IMR-90 (cell line): ENCODE measurements at regions not wholly inside any gene's neighbourhood (a gene's known extent, or its start where the extent isn't known, plus 50 kb on each side); places are given as distances from the start of the nearest gene placed in this dataset.

Source experiments
- ATAC-seq: fragments of 200-7000 bp; cut with Tn5 transposase; 2 replicates; pipeline ENCODE4 v1.9.1; 2020; ENCODE audit warnings: low read depth, mild to moderate bottlenecking, moderate library complexity
- BruUV-seq: library from RNA; stranded (reverse); fragments of 400-500 nt; replicated peaks from 2 replicates; lab custom pipeline; 2021; lab: Mats Ljungman, UMichigan
- CTCF ChIA-PET: fragments of 300-600 bp; formaldehyde crosslinking; extraction: SDS; loops from one replicate; lab custom pipeline; 2021; ENCODE audit warnings: antibody characterized with exemption; lab: Yijun Ruan, JAX
- POLR2A ChIA-PET: fragments of 300-600 bp; sonication (Branson Sonifier 250); formaldehyde crosslinking; loops from one replicate; lab custom pipeline; 2022; ENCODE audit warnings: antibody characterized with exemption; ENCODE audit not compliant: unreplicated experiment; lab: Charles Lee
- DNase-seq: peaks from one replicate; pipeline ENCODE4 v3.0.0; 2013
- H2AFZ ChIP-seq: replicated peaks from 2 replicates; pipeline ENCODE3; 2013; ENCODE audit warnings: low read length, mild to moderate bottlenecking; ENCODE audit not compliant: poor library complexity
- H2AK5ac ChIP-seq: 2 replicates; pipeline ENCODE4 v1.6.1; 2013; ENCODE audit warnings: low read depth, low read length, inconsistent platforms
- H2AK9ac ChIP-seq: replicated peaks from 2 replicates; pipeline ENCODE3; 2013; ENCODE audit warnings: mild to moderate bottlenecking, low read depth, low read length, moderate library complexity; ENCODE audit not compliant: poor library complexity
- H2BK120ac ChIP-seq: 2 replicates; pipeline ENCODE4 v1.6.1; 2013; ENCODE audit warnings: low read depth, low read length, inconsistent platforms
- H2BK15ac ChIP-seq: 3 replicates; pipeline ENCODE4 v1.6.1; 2013; ENCODE audit warnings: low read depth, low read length, inconsistent platforms
- H2BK20ac ChIP-seq: 2 replicates; pipeline ENCODE4 v1.6.1; 2013; ENCODE audit warnings: low read depth, mild to moderate bottlenecking, inconsistent platforms, low read length, moderate library complexity
- H2BK5ac ChIP-seq: 2 replicates; pipeline ENCODE4 v1.6.1; 2013; ENCODE audit warnings: mild to moderate bottlenecking, low read depth, low read length, inconsistent platforms; ENCODE audit not compliant: poor library complexity, severe bottlenecking
- H3K14ac ChIP-seq: replicated peaks from 2 replicates; pipeline ENCODE4 v1.6.1; 2013; ENCODE audit warnings: low read depth, low read length, inconsistent platforms
- H3K18ac ChIP-seq: 2 replicates; pipeline ENCODE4 v1.6.1; 2013; ENCODE audit warnings: low read depth, low read length, control low read depth
- H3K23ac ChIP-seq: 2 replicates; pipeline ENCODE4 v1.6.1; 2013; ENCODE audit warnings: low read depth, low read length, inconsistent platforms
- H3K27ac ChIP-seq: 2 replicates; pipeline ENCODE4 v1.5.1; 2013; ENCODE audit warnings: mild to moderate bottlenecking, control low read depth, low read length; ENCODE audit not compliant: insufficient read depth
- H3K27me3 ChIP-seq: 2 replicates; pipeline ENCODE4 v1.6.1; 2013; ENCODE audit warnings: low read length; ENCODE audit not compliant: control insufficient read depth, insufficient read depth
- H3K36me3 ChIP-seq: 2 replicates; pipeline ENCODE4 v1.6.1; 2013; ENCODE audit warnings: low read length, mixed read lengths; ENCODE audit not compliant: control insufficient read depth, insufficient read depth
- H3K4ac ChIP-seq: 2 replicates; pipeline ENCODE4 v1.6.1; 2013; ENCODE audit warnings: low read depth, low read length, inconsistent platforms
- H3K4me1 ChIP-seq: 2 replicates; pipeline ENCODE4 v1.6.1; 2013; ENCODE audit warnings: low read length, mixed read lengths; ENCODE audit not compliant: control insufficient read depth, insufficient read depth
- H3K4me2 ChIP-seq: 2 replicates; pipeline ENCODE4 v1.6.1; 2013; ENCODE audit warnings: low read depth, mild to moderate bottlenecking, control low read depth, low read length, moderate library complexity
- H3K4me3 ChIP-seq: 2 replicates; pipeline ENCODE4 v1.5.1; 2013; ENCODE audit warnings: low read depth, mild to moderate bottlenecking, control low read depth, low read length, moderate library complexity; ENCODE audit not compliant: insufficient read depth
- H3K56ac ChIP-seq: 2 replicates; pipeline ENCODE4 v1.6.1; 2013; ENCODE audit warnings: low read length, inconsistent platforms; ENCODE audit not compliant: insufficient read depth; ENCODE audit errors: extremely low read depth
- H3K79me1 ChIP-seq, 2 experiments: 2 replicates each; pipeline ENCODE4 v1.6.1; 2013; ENCODE audit warnings: low read length in 2 of 2, inconsistent platforms in 1 of 2, low read depth in 1 of 2
- H3K9ac ChIP-seq: 2 replicates; pipeline ENCODE4 v1.6.1; 2013; ENCODE audit warnings: low read depth, low read length, control low read depth
- H3K9me1 ChIP-seq: 2 replicates; pipeline ENCODE4 v1.6.1; 2013; ENCODE audit warnings: low read length, inconsistent platforms; ENCODE audit not compliant: insufficient read depth
- H3K9me3 ChIP-seq: 2 replicates; pipeline ENCODE4 v1.6.1; 2013; ENCODE audit warnings: low read length; ENCODE audit not compliant: control insufficient read depth, insufficient read depth
- H4K20me1 ChIP-seq: 2 replicates; pipeline ENCODE4 v1.6.1; 2013; ENCODE audit warnings: low read length, inconsistent platforms; ENCODE audit not compliant: insufficient read depth
- H4K5ac ChIP-seq: 2 replicates; pipeline ENCODE4 v1.6.1; 2013; ENCODE audit warnings: mild to moderate bottlenecking, low read depth, low read length, control low read depth
- H4K8ac ChIP-seq, 2 experiments: 2 replicates each; pipeline ENCODE4 v1.6.1; 2013; ENCODE audit warnings: low read depth in 2 of 2, low read length in 2 of 2, control low read depth in 1 of 2, inconsistent platforms in 1 of 2
- H4K91ac ChIP-seq: 2 replicates; pipeline ENCODE4 v1.6.1; 2013; ENCODE audit warnings: low read depth, low read length, inconsistent platforms; ENCODE audit not compliant: insufficient read depth
- BHLHE40 ChIP-seq: fragments of 150-350 bp; IDR thresholded peaks from 2 replicates; pipeline ENCODE4 v1.6.1; 2016; ENCODE audit warnings: mild to moderate bottlenecking, low read depth, low read length
- CEBPB ChIP-seq: IDR thresholded peaks from 2 replicates; pipeline ENCODE4 v1.6.1; 2012; ENCODE audit warnings: low read depth, low read length, improper control_type of control experiment
- CHD1 ChIP-seq: IDR thresholded peaks from 2 replicates; pipeline ENCODE4 v1.6.1; 2012; ENCODE audit warnings: low read depth, low read length, improper control_type of control experiment
- CTCF ChIP-seq: conservative IDR thresholded peaks from 2 replicates; pipeline ENCODE4 v1.5.1; 2012; ENCODE audit warnings: mild to moderate bottlenecking, low read depth, low read length, improper control_type of control experiment
- ELK1 ChIP-seq: fragments of 150-350 bp; IDR thresholded peaks from 2 replicates; pipeline ENCODE4 v1.6.1; 2016; ENCODE audit warnings: low read depth, mild to moderate bottlenecking, low read length, moderate library complexity, borderline replicate concordance
- FOS ChIP-seq: fragments of 150-350 bp; IDR thresholded peaks from 2 replicates; pipeline ENCODE4 v1.6.1; 2016; ENCODE audit warnings: low read depth, low read length
- MAFK ChIP-seq: IDR thresholded peaks from 2 replicates; pipeline ENCODE4 v1.6.1; 2012; ENCODE audit warnings: low read depth, low read length, improper control_type of control experiment
- MAZ ChIP-seq: IDR thresholded peaks from 2 replicates; pipeline ENCODE4 v1.6.1; 2012; ENCODE audit warnings: low read depth, mild to moderate bottlenecking, low read length, improper control_type of control experiment, moderate library complexity, borderline replicate concordance
- MXI1 ChIP-seq: IDR thresholded peaks from 2 replicates; pipeline ENCODE4 v1.6.1; 2012; ENCODE audit warnings: low read depth, mild to moderate bottlenecking, low read length, moderate library complexity, borderline replicate concordance
- NFE2L2 ChIP-seq: fragments of 150-350 bp; IDR thresholded peaks from 2 replicates; pipeline ENCODE4 v1.6.1; 2016; ENCODE audit warnings: low read depth, mild to moderate bottlenecking, low read length
- POLR2A ChIP-seq: IDR thresholded peaks from 2 replicates; pipeline ENCODE4 v1.6.1; 2012; ENCODE audit warnings: mild to moderate bottlenecking, low read depth, low read length
- RAD21 ChIP-seq: IDR thresholded peaks from 2 replicates; pipeline ENCODE4 v1.6.1; 2012; ENCODE audit warnings: low read length, improper control_type of control experiment
- RCOR1 ChIP-seq: IDR thresholded peaks from 2 replicates; pipeline ENCODE4 v1.6.1; 2012; ENCODE audit warnings: mild to moderate bottlenecking, low read length, improper control_type of control experiment; ENCODE audit not compliant: insufficient replicate concordance
- RFX5 ChIP-seq: IDR thresholded peaks from 2 replicates; pipeline ENCODE4 v1.8.0; 2012; ENCODE audit warnings: low read depth, mild to moderate bottlenecking, low read length, moderate library complexity
- SMC3 ChIP-seq: fragments of 150-350 bp; IDR thresholded peaks from 2 replicates; pipeline ENCODE4 v1.6.1; 2016; ENCODE audit warnings: low read depth, mild to moderate bottlenecking, antibody characterized with exemption, low read length, moderate library complexity
- USF2 ChIP-seq: fragments of 150-350 bp; IDR thresholded peaks from 2 replicates; pipeline ENCODE4 v1.6.1; 2017; ENCODE audit warnings: mild to moderate bottlenecking, antibody characterized with exemption, low read length, low read depth
- WGBS, 2 experiments: methylation state at CpG; one replicate each; pipeline versions ENCODE4 v1.1.5 to v1.1.7; 2013; ENCODE audit warnings: missing lambda C conversion rate in 2 of 2; ENCODE audit not compliant: insufficient read length in 1 of 2; ENCODE audit errors: extremely low coverage in 2 of 2; 5-methylcytosine and 5-hydroxymethylcytosine counted together
- dilution Hi-C: fragments of 300-500 bp; cut with HindIII; formaldehyde crosslinking; loops from one replicate; pipeline ENCODE4 v1.14.3; 2018; ENCODE audit warnings: low sequenced_read_pairs; ENCODE audit not compliant: unreplicated experiment
- in situ Hi-C: fragments of 300-500 bp; cut with MboI; formaldehyde crosslinking; loops from 3 replicates; pipeline ENCODE4 v1.14.3; 2019; ENCODE audit warnings: low sequenced_read_pairs, inconsistent platforms, mixed read lengths
- intact Hi-C: fragments of 100-400 bp; cut with micrococcal nuclease; formaldehyde crosslinking; loops from 2 replicates; pipeline ENCODE4 v1.10.0; 2022

- no peaks in the 10 kb centered on the region for H3K79me1 ChIP-seq
- no peak overlapping the region for H3K18ac ChIP-seq
- H2AK5ac ChIP-seq, result no peak overlapping the region
- POLR2A ChIA-PET, result no interaction called here
- no peak overlapping the region for H3K27ac ChIP-seq
- H2BK15ac ChIP-seq, result no peak overlapping the region
- H2BK20ac ChIP-seq, result no peak overlapping the region
- no peaks in the 10 kb centered on the region for H3K36me3 ChIP-seq
- DNase-seq (no peak), ATAC-seq (no peak)
- no peak for TF ChIP-seq SMC3
- no peak for TF ChIP-seq MAFK
- TF ChIP-seq ELK1, result no peak
- no peak for TF ChIP-seq MXI1
- no peak for TF ChIP-seq CTCF
- no peak for TF ChIP-seq FOS
- TF ChIP-seq CHD1, result no peak
- TF ChIP-seq CEBPB, result no peak
- TF ChIP-seq POLR2A, result no peak
- no peak for TF ChIP-seq MAZ
- no peak for TF ChIP-seq RFX5
- no peak for TF ChIP-seq BHLHE40
- no peak for TF ChIP-seq RCOR1
- TF ChIP-seq NFE2L2, result no peak
- no peak for TF ChIP-seq USF2
- no peak for TF ChIP-seq RAD21
- intact Hi-C loops, result no loop called here
- CTCF ChIA-PET, result no interaction called here
- H3K9me1 ChIP-seq, result no peaks in the 10 kb centered on the region
- no peak overlapping the region for H3K4me2 ChIP-seq
- H3K4me1 ChIP-seq, result no peaks in the 10 kb centered on the region
- H3K14ac ChIP-seq, result no peak overlapping the region
- BruUV-seq, result no TSS peak
- H2BK120ac ChIP-seq, result no peak overlapping the region
- H4K5ac ChIP-seq, result no peak overlapping the region
- no peak overlapping the region for H2AK9ac ChIP-seq
- H4K8ac ChIP-seq, result no peak overlapping the region
- H3K56ac ChIP-seq, result no peak overlapping the region
- no peak overlapping the region for H2AFZ ChIP-seq
- dilution Hi-C loops, result no loop called here
- no peak overlapping the region for H4K91ac ChIP-seq
- no peak overlapping the region for H3K4me3 ChIP-seq
- no peak overlapping the region for H3K4ac ChIP-seq
- no CpG with 5 or more reads among the region's 1 CpG for WGBS, 2 experiments
- no peak overlapping the region for H3K9ac ChIP-seq
- peaks cover 2% of the 10 kb centered on the region; the same call in 1 of the 2 replicates for H3K9me3 ChIP-seq
- no peak overlapping the region for H3K23ac ChIP-seq
- in situ Hi-C loops, result no loop called here
- no peak overlapping the region for H2BK5ac ChIP-seq
- H3K27me3 ChIP-seq, result no peaks in the 10 kb centered on the region
- no peaks in the 10 kb centered on the region for H4K20me1 ChIP-seq
Observed at GRCh38 chr9:25876248-25876647, 198.0 kb upstream of the TUSC1 start.
